Fibroblast of the conjunctiva (primary cell): ENCODE measurements at regions not wholly inside any gene's neighbourhood (a gene's known extent, or its start where the extent isn't known, plus 50 kb on each side); places are given as distances from the start of the nearest gene placed in this dataset.
A peak's percentile ranks its signal among the peaks of the same experiment; 100 is the strongest.
"Not testable (repeated sequence)": the region's sequence is repeated elsewhere in the genome, so short reads cannot be mapped to it uniquely, and the experiment has no call there.

Experiments used
- DNase-seq: peaks from one replicate; pipeline ENCODE4 v3.0.0-alpha.2; 2010; ENCODE audit warnings: low read depth

GRCh38 chr3:103977417-103977816 lies 1389.3 kb upstream of the ALCAM start:
- no peak for DNase-seq

- DNase-seq = no peak
These were observed 1375.1 kb upstream of the ALCAM start for GRCh38 chr3:103991461-103992115.

GRCh38 chr3:103992469-103992868 lies 1374.2 kb upstream of the ALCAM start:
- DNase-seq = no peak

GRCh38 chr3:104004956-104005355 lies 1361.8 kb upstream of the ALCAM start:
- DNase-seq = no peak

GRCh38 chr3:104005815-104006214 lies 1360.9 kb upstream of the ALCAM start:
- DNase-seq = no peak

GRCh38 chr3:104018541-104018940 lies 1348.2 kb upstream of the ALCAM start:
- no peak for DNase-seq

- DNase-seq = no peak
These were observed 1335.1 kb upstream of the ALCAM start for GRCh38 chr3:104031598-104031997.

- DNase-seq = no peak
These were observed 1334.4 kb upstream of the ALCAM start for GRCh38 chr3:104032283-104032682.

GRCh38 chr3:104040896-104041295 lies 1325.8 kb upstream of the ALCAM start:
- DNase-seq = no peak

GRCh38 chr3:104043001-104043543 lies 1323.6 kb upstream of the ALCAM start:
- DNase-seq = not testable (repeated sequence)

- no peak for DNase-seq
These were observed 1322.7 kb upstream of the ALCAM start for GRCh38 chr3:104044002-104044401.

- DNase-seq = no peak
These were observed 1300.1 kb upstream of the ALCAM start for GRCh38 chr3:104066658-104067057.

- no peak for DNase-seq
These were observed 1297.6 kb upstream of the ALCAM start for GRCh38 chr3:104069114-104069513.

GRCh38 chr3:104070906-104071305 lies 1295.8 kb upstream of the ALCAM start:
- DNase-seq = no peak

- DNase-seq = no peak
These were observed 1286.6 kb upstream of the ALCAM start for GRCh38 chr3:104080088-104080626.

GRCh38 chr3:104088738-104089137 lies 1278.0 kb upstream of the ALCAM start:
- DNase-seq = no peak

- not testable (repeated sequence) for DNase-seq
These were observed 1276.7 kb upstream of the ALCAM start for GRCh38 chr3:104089987-104090386.

GRCh38 chr3:104101736-104102135 lies 1265.0 kb upstream of the ALCAM start:
- DNase-seq = no peak

- peak; percentile 47 for DNase-seq
These were observed 1264.3 kb upstream of the ALCAM start for GRCh38 chr3:104102386-104102785.

GRCh38 chr3:104106276-104106675 lies 1260.4 kb upstream of the ALCAM start:
- DNase-seq = no peak

GRCh38 chr3:104108522-104108921 lies 1258.2 kb upstream of the ALCAM start:
- no peak for DNase-seq

- DNase-seq = no peak
These were observed 1240.2 kb upstream of the ALCAM start for GRCh38 chr3:104126463-104126862.

GRCh38 chr3:104126864-104127553 lies 1239.7 kb upstream of the ALCAM start:
- DNase-seq = no peak
